HG03575 (cell line): ENCODE measurements at regions not wholly inside any gene's neighbourhood (a gene's known extent, or its start where the extent isn't known, plus 50 kb on each side); places are given as distances from the start of the nearest gene placed in this dataset.
"Not testable (repeated sequence)": the region's sequence is repeated elsewhere in the genome, so short reads cannot be mapped to it uniquely, and the experiment has no call there.

Experiments used
- ATAC-seq: cut with Tn5 transposase; IDR thresholded peaks from one replicate; pipeline ENCODE4 v1.9.1; 2021; ENCODE audit not compliant: unreplicated experiment, insufficient number of reproducible peaks, low FRiP score; ENCODE audit errors: extremely low read depth

DNA sequence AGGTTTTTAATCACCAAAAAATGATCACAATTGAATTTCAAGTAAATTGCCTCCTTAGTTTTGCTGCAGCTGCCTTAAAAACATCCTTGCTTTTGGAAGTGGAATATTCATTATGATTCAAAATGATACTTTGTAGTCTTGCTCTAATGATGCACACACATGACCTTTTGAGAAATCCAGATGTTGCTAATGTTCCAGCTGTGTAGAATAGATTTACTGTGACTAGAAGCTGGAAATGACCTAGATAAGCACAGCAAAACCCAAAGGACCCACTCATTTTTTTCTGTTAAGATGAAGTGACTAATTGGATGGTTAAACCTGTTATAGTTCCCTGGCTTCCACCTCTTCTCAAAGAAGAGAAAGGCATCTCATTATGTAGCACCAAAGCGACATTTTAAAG lies 64.6 kb upstream of the RALGPS2 start:
- ATAC-seq = no peak

DNA sequence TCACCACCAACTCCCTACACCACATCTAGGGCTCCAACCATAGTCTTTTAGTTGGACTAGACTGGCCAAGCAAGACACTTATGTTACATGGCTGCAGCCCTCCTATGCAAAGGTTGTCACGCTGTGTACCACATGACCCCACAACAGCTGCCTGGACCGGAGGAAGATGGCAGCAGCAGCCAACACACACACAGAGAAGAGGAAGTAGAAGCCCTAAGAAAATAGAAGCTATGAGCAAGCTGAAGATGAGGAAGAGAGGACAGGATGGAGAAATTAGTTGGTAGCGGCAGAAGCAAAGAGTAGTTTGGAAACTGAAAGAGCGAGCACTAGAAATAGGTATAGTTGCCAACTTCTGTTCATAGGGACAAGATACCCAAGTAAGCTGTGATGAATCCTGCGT lies 60.8 kb upstream of the RALGPS2 start:
- peak; percentile 67 for ATAC-seq

DNA sequence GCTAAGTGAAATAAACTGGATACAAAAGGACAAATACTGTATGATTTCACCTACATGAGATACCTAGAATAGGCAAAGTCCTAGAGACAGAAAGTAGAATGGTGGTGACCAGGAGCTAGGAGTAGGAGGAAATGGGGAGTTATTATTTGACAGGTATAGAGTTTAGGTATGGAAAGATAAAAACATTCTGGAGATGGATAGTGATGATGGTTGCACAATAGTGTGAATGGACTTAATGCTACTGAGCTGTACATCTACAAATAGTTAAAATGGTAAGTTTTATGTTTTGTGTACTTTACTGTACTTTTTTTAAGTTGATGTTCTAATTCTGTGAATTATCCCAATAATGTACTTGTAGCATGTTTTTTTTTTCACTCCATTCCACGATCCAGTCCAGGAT lies 59.5 kb upstream of the RALGPS2 start:
- no peak for ATAC-seq

DNA sequence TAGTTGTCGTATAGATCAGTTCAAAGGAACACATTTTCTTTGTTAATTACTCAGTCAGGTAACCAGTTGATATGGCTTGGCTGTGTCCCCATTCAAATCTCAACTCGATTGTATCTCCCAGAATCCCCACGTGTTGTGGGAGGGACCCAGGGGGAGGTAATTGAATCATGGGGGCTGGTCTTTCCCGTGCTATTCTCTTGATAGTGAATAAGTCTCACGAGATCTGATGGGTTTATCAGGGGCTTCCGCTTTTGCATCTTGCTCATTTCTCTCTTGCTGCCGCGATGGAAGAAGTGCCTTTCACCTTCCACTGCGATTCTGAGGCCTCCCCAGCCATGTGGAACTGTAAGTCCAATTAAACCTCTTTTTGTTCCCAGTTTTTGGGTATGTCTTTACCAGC lies 58.2 kb upstream of the RALGPS2 start:
- not testable (repeated sequence) for ATAC-seq

DNA sequence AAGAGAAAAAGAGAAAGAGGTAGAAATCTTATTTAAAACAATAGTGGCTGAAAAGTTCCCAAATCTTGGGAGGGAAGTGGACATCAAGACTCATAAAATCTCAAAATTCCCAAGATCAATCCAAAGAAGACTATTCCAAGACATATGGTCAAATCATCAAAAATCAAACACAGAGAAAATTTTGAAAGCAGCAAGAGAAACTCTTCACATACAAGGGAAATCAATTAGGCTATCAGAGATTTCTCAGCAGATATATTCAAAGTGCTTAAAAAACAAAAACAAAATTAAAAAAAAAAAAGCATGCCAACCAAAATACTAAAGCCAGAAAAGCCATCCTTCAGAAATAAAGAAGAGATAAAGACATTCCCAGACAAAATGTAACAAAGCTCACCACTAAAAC lies 52.6 kb upstream of the RALGPS2 start:
- ATAC-seq = no peak

DNA sequence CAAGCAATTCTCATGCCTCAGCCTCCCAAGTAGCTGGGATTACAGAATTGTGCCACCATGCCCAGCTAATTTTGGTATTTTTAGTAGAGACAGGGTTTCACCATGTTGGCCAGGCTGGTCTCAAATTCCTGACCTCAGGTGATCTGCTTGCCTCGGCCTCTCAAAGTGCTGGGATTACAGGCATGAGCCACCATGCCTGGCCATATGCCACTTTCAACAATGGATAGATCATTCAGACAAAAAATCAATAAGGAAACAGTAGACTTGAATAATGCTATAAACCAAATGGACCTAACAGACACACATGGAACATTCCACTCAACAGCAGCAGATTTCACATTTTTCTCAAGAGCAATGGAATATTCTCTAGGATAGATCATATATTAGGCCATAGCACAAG lies 50.5 kb upstream of the RALGPS2 start:
- ATAC-seq = not testable (repeated sequence)
